ENCODE measurements at regions not wholly inside any gene's neighbourhood (a gene's known extent, or its start where the extent isn't known, plus 50 kb on each side); places are given as distances from the start of the nearest gene placed in this dataset.
"Not testable (repeated sequence)": the region's sequence is repeated elsewhere in the genome, so short reads cannot be mapped to it uniquely, and the experiment has no call there.

DNA sequence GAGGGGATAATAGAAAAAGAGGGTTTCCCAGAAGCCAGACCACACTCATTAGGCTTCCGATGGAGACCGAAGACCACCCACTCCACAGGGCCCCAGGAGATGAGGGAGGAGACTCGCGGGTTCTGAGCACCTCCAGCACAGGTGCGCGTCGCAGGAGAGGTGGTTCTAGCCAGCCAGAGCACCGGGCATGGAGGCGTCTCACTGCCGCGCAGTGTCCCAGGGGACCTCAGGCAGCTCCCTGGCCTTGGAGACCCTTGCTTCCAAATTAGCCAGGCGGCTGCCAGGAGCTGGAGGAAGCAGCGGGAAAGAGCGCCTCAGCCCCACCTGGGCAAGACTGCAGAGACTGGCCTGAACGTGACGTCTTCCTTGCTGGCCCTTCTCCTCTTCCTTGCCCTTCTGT, 115.4 kb upstream of the FBXL7 start:
- no peak for DNase-seq (ENCODE audit: low read depth in 2 of 3, low spot score in 2 of 3)

DNA sequence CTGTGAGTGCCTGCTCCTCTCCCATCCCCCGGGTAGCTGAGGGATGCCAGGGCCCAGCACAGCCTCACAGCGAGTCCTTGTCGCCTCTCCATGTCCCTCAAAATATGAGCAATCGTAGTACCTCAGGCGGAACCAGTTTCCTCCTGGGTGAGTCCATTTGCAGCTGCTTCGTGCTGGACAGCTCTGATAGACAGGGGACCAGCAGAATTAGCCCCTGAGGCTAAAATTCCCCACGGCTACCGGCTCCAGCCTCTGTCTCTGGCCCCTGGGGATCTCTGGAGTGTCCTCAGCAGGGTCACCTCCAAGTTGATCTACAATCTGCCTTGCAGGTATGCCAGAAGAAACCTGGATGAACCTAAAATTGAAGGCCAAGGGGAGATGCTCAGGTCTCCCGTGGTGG, 115.8 kb upstream of the FBXL7 start:
- DNase-seq (ENCODE audit: low read depth in 2 of 3, low spot score in 2 of 3), result no peak

DNA sequence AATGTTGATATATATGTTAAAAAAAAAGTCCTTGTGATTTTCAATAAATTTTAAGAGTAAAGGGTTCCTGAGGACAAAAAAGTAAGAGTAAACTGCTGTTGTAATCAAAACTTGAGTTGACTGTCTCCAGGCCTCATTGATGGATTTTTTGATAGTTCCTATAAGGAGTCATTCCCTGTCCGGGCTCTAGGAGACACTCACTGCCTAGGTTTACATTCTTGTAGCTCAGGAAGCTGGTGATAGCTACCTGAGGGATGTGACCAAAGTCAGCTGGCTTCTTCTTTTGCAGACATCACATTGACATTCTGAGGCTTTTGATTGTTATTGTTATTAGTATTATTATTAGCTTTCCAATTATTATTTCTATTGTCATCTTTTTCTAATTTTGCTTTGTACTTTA, 116.5 kb upstream of the FBXL7 start:
- DNase-seq (ENCODE audit: low read depth in 2 of 3, low spot score in 2 of 3), result no peak

DNA sequence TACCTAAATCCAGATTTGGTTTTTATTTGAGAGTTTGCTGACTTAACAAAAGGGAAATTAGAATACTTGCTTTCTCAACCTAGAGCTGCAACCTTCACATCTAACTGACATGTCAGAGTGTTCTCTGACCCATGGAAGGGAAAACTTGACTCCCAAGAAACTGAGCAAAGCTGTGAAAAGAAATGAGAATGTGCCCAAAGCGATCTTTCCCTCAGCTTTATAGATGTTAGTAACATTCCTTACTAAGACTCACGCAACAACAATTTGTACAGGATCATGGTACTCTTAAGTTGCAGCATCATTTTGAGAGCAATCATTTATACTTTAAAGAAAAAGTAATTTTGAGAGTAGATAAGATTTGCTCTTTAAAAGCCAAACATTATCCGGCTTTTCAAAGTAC, 117.0 kb upstream of the FBXL7 start:
- DNase-seq (ENCODE audit: low read depth in 2 of 3, low spot score in 2 of 3), result no peak

- DNase-seq (ENCODE audit: low read depth in 2 of 3, low spot score in 2 of 3), result no peak
Observed at GRCh38 chr5:15377573-15378340, 122.2 kb upstream of the FBXL7 start.

DNA sequence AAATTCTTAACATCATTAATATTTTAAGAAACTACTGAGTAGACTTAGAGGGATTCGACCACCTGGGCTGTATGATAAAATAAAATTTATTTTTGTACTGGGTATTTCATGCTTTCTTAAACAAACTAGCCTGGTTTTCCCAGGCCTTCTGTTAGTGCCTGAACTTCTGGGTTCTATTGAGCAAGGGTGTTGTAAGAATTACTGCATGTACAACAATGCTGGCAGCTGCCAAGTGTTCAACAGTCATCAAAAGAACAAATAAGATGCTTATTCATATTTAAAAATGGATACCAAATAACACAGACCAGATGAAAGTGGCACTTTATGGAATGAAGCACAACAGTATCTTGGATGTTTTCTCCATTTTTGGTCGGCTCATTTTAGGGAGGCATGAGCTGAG, 123.2 kb upstream of the FBXL7 start:
- no peak for DNase-seq (ENCODE audit: low read depth in 2 of 3, low spot score in 2 of 3)

DNA sequence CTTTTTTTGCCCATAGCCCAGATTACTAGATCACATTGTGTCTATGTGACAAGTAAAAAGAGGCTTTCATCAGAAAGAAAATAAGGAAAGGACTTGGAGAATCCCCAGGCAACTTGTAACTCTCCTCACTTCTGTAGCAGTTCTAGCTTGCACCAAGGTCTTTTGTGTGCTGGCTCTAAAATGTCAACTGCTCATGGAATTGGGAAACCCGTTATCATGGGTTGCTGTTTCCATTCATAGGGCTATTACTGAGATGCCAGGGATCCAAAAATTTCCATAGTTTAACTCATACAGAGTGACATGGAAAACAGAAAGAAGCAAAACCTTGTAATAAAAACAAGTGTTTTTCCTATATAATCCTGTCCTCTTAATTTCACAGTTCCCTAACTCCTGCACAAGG, 123.9 kb upstream of the FBXL7 start:
- DNase-seq (ENCODE audit: low read depth in 2 of 3, low spot score in 2 of 3), result no peak

GRCh38 chr5:15375559-15375958, 124.4 kb upstream of the FBXL7 start:
- no peak for DNase-seq (ENCODE audit: low read depth in 2 of 3, low spot score in 2 of 3)

DNA sequence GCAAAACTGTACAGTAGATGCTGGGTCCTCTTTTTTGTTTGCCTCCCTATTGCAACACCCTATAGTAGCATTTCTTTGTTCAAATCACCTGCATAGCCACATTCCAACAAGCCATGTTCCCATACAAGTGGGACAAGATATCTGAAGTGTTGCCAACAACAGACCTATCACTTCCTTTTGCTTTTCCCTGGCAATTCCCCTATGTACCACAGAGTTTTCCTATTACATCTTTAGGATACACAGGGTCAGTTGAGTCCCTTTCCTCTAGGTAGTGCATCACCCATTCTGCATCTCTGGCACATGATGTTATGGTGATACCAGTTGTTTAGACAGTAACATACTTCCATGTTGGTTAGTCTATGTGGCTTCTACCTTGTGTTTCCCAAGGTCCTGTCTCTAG, 125.1 kb upstream of the FBXL7 start:
- DNase-seq (ENCODE audit: low read depth in 2 of 3, low spot score in 2 of 3), result no peak

- DNase-seq (ENCODE audit: low read depth in 2 of 3, low spot score in 2 of 3), result no peak
Observed at GRCh38 chr5:15373151-15373550, 126.8 kb upstream of the FBXL7 start.

DNA sequence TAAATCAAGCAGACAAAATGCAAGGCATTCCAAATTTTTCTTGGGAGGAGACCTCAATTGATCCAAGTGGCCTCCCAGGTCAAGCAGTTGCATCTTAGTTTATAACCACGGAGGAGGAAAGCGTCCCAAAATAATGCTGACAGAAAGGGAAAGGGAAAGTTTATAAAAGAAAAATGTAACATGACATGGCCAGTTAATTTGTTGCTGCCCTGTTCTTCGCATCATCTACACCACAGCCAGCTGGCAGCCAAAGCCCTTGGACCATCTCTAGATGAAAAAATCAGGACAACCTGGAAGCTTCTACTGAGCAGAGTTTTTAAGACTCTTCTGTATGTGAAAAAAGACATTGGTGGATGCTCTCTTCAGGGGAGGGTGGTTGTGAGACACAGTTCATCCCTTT, 128.8 kb upstream of the FBXL7 start:
- no peak for DNase-seq (ENCODE audit: low read depth in 2 of 3, low spot score in 2 of 3)

GRCh38 chr5:15368835-15369234, 131.1 kb upstream of the FBXL7 start:
- no peak for DNase-seq (ENCODE audit: low read depth in 2 of 3, low spot score in 2 of 3)

DNA sequence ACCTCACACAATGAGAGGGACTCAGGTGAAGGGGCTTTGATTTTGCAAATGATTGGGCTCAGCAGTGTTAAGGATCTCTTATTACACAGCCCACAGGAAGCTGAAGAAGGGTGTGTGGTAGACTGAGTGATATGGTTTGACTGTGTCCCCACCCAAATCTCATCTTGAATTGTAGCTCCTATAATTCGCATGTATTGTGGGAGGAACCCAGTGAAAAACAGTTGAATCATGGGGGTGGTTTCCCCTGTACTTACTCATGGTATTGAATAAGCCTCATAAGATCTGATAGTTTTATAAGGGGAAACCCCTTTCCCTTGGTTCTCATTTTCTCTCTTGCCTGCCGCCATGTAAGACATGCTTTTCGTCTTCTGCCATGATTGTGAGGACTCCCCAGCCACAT, 132.5 kb upstream of the FBXL7 start:
- no peak for DNase-seq (ENCODE audit: low read depth in 2 of 3, low spot score in 2 of 3)

- no peak for DNase-seq (ENCODE audit: low read depth in 2 of 3, low spot score in 2 of 3)
Observed at GRCh38 chr5:15366676-15367391, 133.1 kb upstream of the FBXL7 start.

GRCh38 chr5:15365070-15365469, 134.9 kb upstream of the FBXL7 start:
- no peak for DNase-seq (ENCODE audit: low read depth in 2 of 3, low spot score in 2 of 3)

GRCh38 chr5:15363601-15364000, 136.4 kb upstream of the FBXL7 start:
- DNase-seq (ENCODE audit: low read depth in 2 of 3, low spot score in 2 of 3), result no peak

DNA sequence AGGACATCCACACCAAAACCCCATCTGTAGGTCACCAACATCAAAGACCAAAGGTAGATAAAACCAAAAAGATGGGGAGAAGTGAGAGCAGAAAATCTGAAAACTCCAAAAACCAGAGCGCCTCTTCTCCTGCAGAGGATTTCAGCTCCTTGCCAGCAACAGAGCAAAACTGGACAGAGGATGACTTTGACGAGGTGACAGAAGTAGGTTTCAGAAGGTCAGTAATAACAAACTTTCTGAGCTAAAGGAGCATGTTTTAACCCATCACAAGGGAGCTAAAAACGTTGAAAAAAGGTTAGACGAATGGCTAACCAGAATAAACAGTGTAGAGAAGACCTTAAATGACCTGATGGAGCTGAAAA, 142.9 kb upstream of the FBXL7 start:
- DNase-seq (ENCODE audit: low read depth in 2 of 3, low spot score in 2 of 3), result not testable (repeated sequence)

- DNase-seq (ENCODE audit: low read depth in 2 of 3, low spot score in 2 of 3), result not testable (repeated sequence)
Observed at GRCh38 chr5:15356308-15357091, 143.5 kb upstream of the FBXL7 start.

DNA sequence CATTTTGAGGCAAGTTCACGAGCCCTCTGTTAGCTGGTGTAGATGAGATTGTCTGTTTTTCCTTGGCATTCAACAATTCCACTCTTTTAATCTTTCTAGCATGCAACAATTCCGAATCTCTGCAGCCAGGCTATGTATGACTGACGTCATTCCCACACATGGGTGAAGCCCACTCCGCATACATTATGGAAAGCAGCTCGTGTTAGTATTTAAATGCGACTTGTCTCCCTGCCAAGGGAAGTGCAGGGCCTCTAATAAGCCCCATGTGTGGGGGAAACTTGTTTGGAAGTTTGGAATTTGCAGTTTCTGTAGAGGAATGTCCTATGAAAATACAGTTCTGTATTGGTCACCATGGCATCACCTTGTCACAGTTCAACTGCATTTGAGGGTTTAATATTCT, 146.0 kb upstream of the FBXL7 start:
- no peak for DNase-seq (ENCODE audit: low read depth in 2 of 3, low spot score in 2 of 3)

DNA sequence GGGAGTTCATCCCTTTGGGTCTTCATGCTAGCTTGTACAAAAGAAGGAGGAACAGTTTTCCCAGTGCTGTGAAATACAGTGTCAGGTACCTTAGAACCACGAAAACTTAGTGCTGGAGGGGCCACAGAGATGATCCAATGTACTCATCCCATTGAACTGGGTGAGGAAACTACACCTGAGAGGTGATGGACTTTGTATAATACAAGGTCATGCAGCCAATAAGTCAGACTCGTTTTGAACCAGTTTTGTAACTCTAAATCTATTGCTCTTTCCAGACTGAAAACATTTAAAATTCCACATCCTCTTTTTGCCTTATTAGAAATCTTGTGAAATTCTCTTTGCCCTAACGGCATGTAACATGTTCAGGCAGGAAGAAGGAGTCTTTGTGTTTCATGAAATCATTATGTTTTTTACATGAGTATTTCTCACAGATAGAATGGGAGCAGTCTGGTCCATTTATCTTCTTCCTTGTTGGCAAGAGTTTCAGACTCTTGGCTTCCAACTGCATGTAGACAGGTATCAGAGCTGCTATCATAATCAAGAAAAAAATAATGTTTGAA, 146.8 kb upstream of the FBXL7 start:
- DNase-seq (ENCODE audit: low read depth in 2 of 3, low spot score in 2 of 3), result no peak

GRCh38 chr5:15350614-15351013, 149.4 kb upstream of the FBXL7 start:
- no peak for DNase-seq (ENCODE audit: low read depth in 2 of 3, low spot score in 2 of 3)

- no peak for DNase-seq (ENCODE audit: low read depth in 2 of 3, low spot score in 2 of 3)
Observed at GRCh38 chr5:15346738-15347137, 153.2 kb upstream of the FBXL7 start.

Data from activated CD8-positive, alpha-beta memory T cell treated with anti-CD3 and anti-CD28 coated beads for 48 hours (primary cell).